Naive thymus-derived CD8-positive, alpha-beta T cell (primary cell): ENCODE measurements at regions not wholly inside any gene's neighbourhood (a gene's known extent, or its start where the extent isn't known, plus 50 kb on each side); places are given as distances from the start of the nearest gene placed in this dataset.

ENCODE experiments used
- ATAC-seq, 2 donors: fragments of 150-1000 bp; cut with Tn5 transposase in 1 of 2; sonication (Bioruptor Pico), chemical (Tn5 transposase) in 1 of 2; 1 replicate in 1 of 2; 2 replicates in 1 of 2; pipeline ENCODE4 v1.10.0; 2021; ENCODE audit warnings: mild to moderate bottlenecking in 2 of 2, moderate library complexity in 2 of 2
- POLR2A ChIA-PET: fragments of 350-600 bp; sonication (Branson Sonifier 250); formaldehyde crosslinking; loops from one replicate; lab custom pipeline; 2021; ENCODE audit warnings: antibody characterized with exemption; lab: Charles Lee
- DNase-seq, 10 donors: peaks; one replicate each; pipeline versions ENCODE4 v3.0.0 to v3.0.0-alpha.2; 2020 to 2022
- H3K27ac Mint-ChIP-seq, 10 donors: one replicate each; pipeline ENCODE4 v1.8.0; 2020 to 2022; ENCODE audit warnings: mild to moderate bottlenecking in 10 of 10, mixed read lengths in 10 of 10, moderate library complexity in 4 of 10, inconsistent platforms in 1 of 10
- H3K27me3 Mint-ChIP-seq, 5 donors: one replicate each; pipeline ENCODE4 v1.8.0; 2021 to 2022; ENCODE audit warnings: mixed read lengths in 5 of 5
- H3K36me3 Mint-ChIP-seq, 3 donors: one replicate each; pipeline ENCODE4 v1.8.0; 2020 to 2022; ENCODE audit warnings: mixed read lengths in 3 of 3, mild to moderate bottlenecking in 2 of 3, inconsistent platforms in 1 of 3
- H3K4me1 Mint-ChIP-seq, 4 donors: one replicate each; pipeline ENCODE4 v1.8.0; 2021 to 2022; ENCODE audit warnings: mixed read lengths in 4 of 4
- H3K4me3 Mint-ChIP-seq, 10 donors: one replicate each; pipeline ENCODE4 v1.8.0; 2020 to 2022; ENCODE audit warnings: mild to moderate bottlenecking in 10 of 10, mixed read lengths in 10 of 10, moderate library complexity in 6 of 10, inconsistent platforms in 1 of 10
- H3K9me3 Mint-ChIP-seq, 9 donors: one replicate each; pipeline ENCODE4 v1.8.0; 2020 to 2022; ENCODE audit warnings: mixed read lengths in 9 of 9, mild to moderate bottlenecking in 3 of 9, inconsistent platforms in 1 of 9, moderate library complexity in 1 of 9

- no peak overlapping the region for H3K4me3 Mint-ChIP-seq
- H3K9me3 Mint-ChIP-seq: peaks cover 0 to 8% (median 3%) of the 10 kb centered on the region in 9 donors
- no peaks in the 10 kb centered on the region for H3K27me3 Mint-ChIP-seq
- DNase-seq: no peak
- POLR2A ChIA-PET: no interaction called here
- no peaks in the 10 kb centered on the region for H3K36me3 Mint-ChIP-seq
- ATAC-seq: no peak
- no peak overlapping the region for H3K27ac Mint-ChIP-seq
- peaks cover 0 to 4% (median 0%) of the 10 kb centered on the region in 4 donors for H3K4me1 Mint-ChIP-seq
Observed at GRCh38 chr6:62516291-62517141, 230.5 kb upstream of the KHDRBS2 start.

- Mint-ChIP-seq H3K27ac (no peak overlapping the region), H3K27me3 (no peaks in the 10 kb centered on the region), H3K4me1 (no peaks in the 10 kb centered on the region), H3K4me3 (no peak overlapping the region), H3K36me3 (no peaks in the 10 kb centered on the region), H3K9me3 (peaks cover 7 to 35% (median 15%) of the 10 kb centered on the region in 9 donors)
- POLR2A ChIA-PET: no interaction called here
- DNase-seq (no peak), ATAC-seq (no peak)
Observed at GRCh38 chr6:62492192-62492822, 206.3 kb upstream of the KHDRBS2 start.

GRCh38 chr6:62480544-62480943 is 194.5 kb upstream of the KHDRBS2 start:
- Mint-ChIP-seq H3K9me3 (peaks cover 0 to 16% (median 2%) of the 10 kb centered on the region in 9 donors), H3K27ac (no peak overlapping the region), H3K36me3 (no peaks in the 10 kb centered on the region), H3K27me3 (no peaks in the 10 kb centered on the region), H3K4me3 (no peak overlapping the region), H3K4me1 (no peaks in the 10 kb centered on the region)
- DNase-seq (no peak), ATAC-seq (no peak)
- POLR2A ChIA-PET: no interaction called here

- Mint-ChIP-seq H3K27ac (no peak overlapping the region), H3K4me3 (no peak overlapping the region), H3K9me3 (peaks cover 0 to 16% (median 2%) of the 10 kb centered on the region in 9 donors), H3K36me3 (no peaks in the 10 kb centered on the region), H3K27me3 (no peaks in the 10 kb centered on the region), H3K4me1 (no peaks in the 10 kb centered on the region)
- ATAC-seq: no peak
- no peak for DNase-seq
- POLR2A ChIA-PET: no interaction called here
Observed at GRCh38 chr6:62479697-62480220, 193.7 kb upstream of the KHDRBS2 start.

- Mint-ChIP-seq H3K27ac (no peak overlapping the region), H3K36me3 (no peaks in the 10 kb centered on the region), H3K4me3 (no peak overlapping the region), H3K27me3 (no peaks in the 10 kb centered on the region), H3K4me1 (no peaks in the 10 kb centered on the region), H3K9me3 (peaks cover 0 to 18% (median 5%) of the 10 kb centered on the region in 9 donors)
- ATAC-seq (no peak), DNase-seq (no peak)
- POLR2A ChIA-PET: no interaction called here
Observed at GRCh38 chr6:62474793-62475192, 188.8 kb upstream of the KHDRBS2 start.

- H3K36me3 Mint-ChIP-seq: no peaks in the 10 kb centered on the region
- ATAC-seq (no peak), DNase-seq (no peak)
- H3K27ac Mint-ChIP-seq: no peak overlapping the region
- peaks cover 0 to 18% (median 4%) of the 10 kb centered on the region in 9 donors for H3K9me3 Mint-ChIP-seq
- POLR2A ChIA-PET: no interaction called here
- no peak overlapping the region for H3K4me3 Mint-ChIP-seq
- no peaks in the 10 kb centered on the region for H3K27me3 Mint-ChIP-seq
- H3K4me1 Mint-ChIP-seq: no peaks in the 10 kb centered on the region
Observed at GRCh38 chr6:62466607-62467006, 180.6 kb upstream of the KHDRBS2 start.

GRCh38 chr6:62465206-62465605 is 179.2 kb upstream of the KHDRBS2 start:
- Mint-ChIP-seq H3K9me3 (peaks cover 0 to 18% (median 4%) of the 10 kb centered on the region in 9 donors), H3K4me3 (no peak overlapping the region), H3K36me3 (no peaks in the 10 kb centered on the region), H3K27ac (no peak overlapping the region), H3K4me1 (no peaks in the 10 kb centered on the region), H3K27me3 (no peaks in the 10 kb centered on the region)
- POLR2A ChIA-PET: no interaction called here
- ATAC-seq: no peak
- DNase-seq: no peak

- POLR2A ChIA-PET: no interaction called here
- Mint-ChIP-seq H3K27ac (no peak overlapping the region), H3K4me1 (no peaks in the 10 kb centered on the region), H3K9me3 (peaks cover 0 to 22% (median 2%) of the 10 kb centered on the region in 9 donors), H3K4me3 (no peak overlapping the region), H3K36me3 (no peaks in the 10 kb centered on the region), H3K27me3 (no peaks in the 10 kb centered on the region)
- no peak for ATAC-seq
- no peak for DNase-seq
Observed at GRCh38 chr6:62452586-62452985, 166.6 kb upstream of the KHDRBS2 start.

GRCh38 chr6:62446647-62447316 is 160.8 kb upstream of the KHDRBS2 start:
- ATAC-seq (no peak), DNase-seq (no peak)
- POLR2A ChIA-PET: no interaction called here
- Mint-ChIP-seq H3K36me3 (no peaks in the 10 kb centered on the region), H3K4me3 (no peak overlapping the region), H3K9me3 (peaks cover 0 to 37% (median 10%) of the 10 kb centered on the region in 9 donors), H3K4me1 (peaks cover 0 to 8% (median 0%) of the 10 kb centered on the region in 4 donors), H3K27me3 (no peaks in the 10 kb centered on the region), H3K27ac (no peak overlapping the region)

GRCh38 chr6:62445521-62445920 is 159.5 kb upstream of the KHDRBS2 start:
- no peaks in the 10 kb centered on the region for H3K36me3 Mint-ChIP-seq
- ATAC-seq (no peak), DNase-seq (no peak)
- no peak overlapping the region for H3K4me3 Mint-ChIP-seq
- no peak overlapping the region for H3K27ac Mint-ChIP-seq
- H3K4me1 Mint-ChIP-seq: peaks cover 0 to 8% (median 0%) of the 10 kb centered on the region in 4 donors
- H3K9me3 Mint-ChIP-seq: peaks cover 0 to 48% (median 11%) of the 10 kb centered on the region in 9 donors
- H3K27me3 Mint-ChIP-seq: no peaks in the 10 kb centered on the region
- POLR2A ChIA-PET: no interaction called here

GRCh38 chr6:62441182-62441581 is 155.2 kb upstream of the KHDRBS2 start:
- no peak overlapping the region for H3K27ac Mint-ChIP-seq
- H3K4me3 Mint-ChIP-seq: no peak overlapping the region
- no peaks in the 10 kb centered on the region for H3K4me1 Mint-ChIP-seq
- DNase-seq (peak in 1 of 10 donors; percentile 52), ATAC-seq (no peak)
- peaks cover 8 to 59% (median 20%) of the 10 kb centered on the region in 9 donors for H3K9me3 Mint-ChIP-seq
- peaks cover 0 to 7% (median 0%) of the 10 kb centered on the region in 3 donors for H3K36me3 Mint-ChIP-seq
- no peaks in the 10 kb centered on the region for H3K27me3 Mint-ChIP-seq
- POLR2A ChIA-PET: no interaction called here

GRCh38 chr6:62429781-62430180 is 143.8 kb upstream of the KHDRBS2 start:
- no peaks in the 10 kb centered on the region for H3K36me3 Mint-ChIP-seq
- no peaks in the 10 kb centered on the region for H3K27me3 Mint-ChIP-seq
- no peaks in the 10 kb centered on the region for H3K4me1 Mint-ChIP-seq
- POLR2A ChIA-PET: no interaction called here
- DNase-seq (no peak), ATAC-seq (no peak)
- H3K4me3 Mint-ChIP-seq: no peak overlapping the region
- H3K27ac Mint-ChIP-seq: no peak overlapping the region
- peaks cover 0 to 26% (median 5%) of the 10 kb centered on the region in 9 donors for H3K9me3 Mint-ChIP-seq
